ENCODE measurements at regions not wholly inside any gene's neighbourhood (a gene's known extent, or its start where the extent isn't known, plus 50 kb on each side); places are given as distances from the start of the nearest gene placed in this dataset.
"Not testable (repeated sequence)": the region's sequence is repeated elsewhere in the genome, so short reads cannot be mapped to it uniquely, and the experiment has no call there.

- H3K4me3 Mint-ChIP-seq, result no peak overlapping the region
- no peak overlapping the region for H3K27ac Mint-ChIP-seq
- H3K4me1 Mint-ChIP-seq, result no peaks in the 10 kb centered on the region
- no peak for TF ChIP-seq CTCF (IDR thresholded peaks at IDR 0.05; ENCODE audit: unreplicated experiment)
- no peaks in the 10 kb centered on the region for H3K9me3 Mint-ChIP-seq
- no peak for DNase-seq (ENCODE audit: low spot score in 2 of 2, unreplicated experiment in 2 of 2)
- no peaks in the 10 kb centered on the region for H3K36me3 Mint-ChIP-seq
- no peaks in the 10 kb centered on the region for H3K27me3 Mint-ChIP-seq (ENCODE audit: low read depth)
These were observed 405.5 kb upstream of the NR3C2 start for GRCh38 chr4:148847544-148848255.

DNA sequence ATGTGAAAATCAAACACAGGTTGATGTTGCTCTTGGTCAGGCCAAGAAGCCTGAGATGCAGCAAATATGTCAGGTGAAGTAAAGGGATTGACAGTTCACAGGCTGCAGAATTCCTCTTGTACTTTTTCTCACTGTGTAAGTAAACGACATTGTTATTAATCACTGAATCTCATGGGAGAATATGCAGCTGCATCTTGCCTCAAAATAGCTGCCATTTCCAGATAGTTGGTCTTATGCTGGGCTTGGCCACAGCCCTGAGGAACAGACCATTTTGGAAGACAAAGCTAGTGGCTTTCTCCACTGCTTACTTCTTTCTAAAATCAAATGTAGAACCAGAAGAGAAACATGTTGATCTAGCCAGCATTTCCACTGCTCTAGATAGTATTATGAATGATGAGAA is 403.4 kb upstream of the NR3C2 start:
- Mint-ChIP-seq H3K27me3 (ENCODE audit: low read depth) (no peaks in the 10 kb centered on the region), H3K4me3 (no peak overlapping the region), H3K27ac (no peak overlapping the region), H3K4me1 (peaks cover 5% of the 10 kb centered on the region), H3K36me3 (no peaks in the 10 kb centered on the region), H3K9me3 (no peaks in the 10 kb centered on the region)
- no peak for DNase-seq (ENCODE audit: low spot score in 2 of 2, unreplicated experiment in 2 of 2)
- TF ChIP-seq CTCF (IDR thresholded peaks at IDR 0.05; ENCODE audit: unreplicated experiment), result no peak

GRCh38 chr4:148843625-148844024 is 401.4 kb upstream of the NR3C2 start:
- no peak overlapping the region for H3K4me3 Mint-ChIP-seq
- H3K9me3 Mint-ChIP-seq, result no peaks in the 10 kb centered on the region
- no peak for TF ChIP-seq CTCF (IDR thresholded peaks at IDR 0.05; ENCODE audit: unreplicated experiment)
- no peak for DNase-seq (ENCODE audit: low spot score in 2 of 2, unreplicated experiment in 2 of 2)
- peaks cover 5% of the 10 kb centered on the region for H3K4me1 Mint-ChIP-seq
- H3K36me3 Mint-ChIP-seq, result no peaks in the 10 kb centered on the region
- no peak overlapping the region for H3K27ac Mint-ChIP-seq
- peaks cover 2% of the 10 kb centered on the region for H3K27me3 Mint-ChIP-seq (ENCODE audit: low read depth)

GRCh38 chr4:148842843-148843242 is 400.6 kb upstream of the NR3C2 start:
- Mint-ChIP-seq H3K27ac (no peak overlapping the region), H3K4me1 (peaks cover 5% of the 10 kb centered on the region), H3K9me3 (no peaks in the 10 kb centered on the region), H3K27me3 (ENCODE audit: low read depth) (peaks cover 2% of the 10 kb centered on the region), H3K36me3 (no peaks in the 10 kb centered on the region), H3K4me3 (no peak overlapping the region)
- DNase-seq (ENCODE audit: low spot score in 2 of 2, unreplicated experiment in 2 of 2), result no peak
- no peak for TF ChIP-seq CTCF (IDR thresholded peaks at IDR 0.05; ENCODE audit: unreplicated experiment)

DNA sequence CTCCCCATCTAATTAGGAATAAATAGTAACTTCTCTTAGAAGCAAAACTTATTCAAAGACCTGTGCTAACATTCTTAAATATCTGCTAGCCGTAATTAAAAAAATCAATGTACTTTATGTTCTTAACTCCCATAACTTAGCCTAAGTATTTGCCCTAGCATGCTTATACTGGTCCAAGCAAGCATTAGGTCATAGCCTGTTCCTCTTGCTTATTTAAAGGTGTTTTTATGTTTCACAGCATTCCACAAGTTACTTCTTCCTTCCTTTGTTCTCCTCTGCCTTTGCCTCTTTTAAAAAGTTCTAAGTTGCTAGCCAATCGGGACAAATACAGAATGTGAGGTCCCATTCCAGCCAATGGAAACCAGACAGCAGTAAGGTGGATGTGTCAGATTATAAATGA is 395.4 kb upstream of the NR3C2 start:
- not testable (repeated sequence) for H3K4me3 Mint-ChIP-seq; H3K27ac Mint-ChIP-seq; H3K27me3 Mint-ChIP-seq (ENCODE audit: low read depth); DNase-seq (ENCODE audit: low spot score in 2 of 2, unreplicated experiment in 2 of 2); H3K36me3 Mint-ChIP-seq; H3K9me3 Mint-ChIP-seq
- peaks cover 26% of the 10 kb centered on the region for H3K4me1 Mint-ChIP-seq

GRCh38 chr4:148834804-148835631 is 392.8 kb upstream of the NR3C2 start:
- peaks cover 2% of the 10 kb centered on the region for H3K27me3 Mint-ChIP-seq (ENCODE audit: low read depth)
- peaks cover 2% of the 10 kb centered on the region for H3K9me3 Mint-ChIP-seq
- TF ChIP-seq CTCF (IDR thresholded peaks at IDR 0.05; ENCODE audit: unreplicated experiment), result no peak
- no peak overlapping the region for H3K4me3 Mint-ChIP-seq
- peaks cover 21% of the 10 kb centered on the region for H3K4me1 Mint-ChIP-seq
- peak overlapping the region; percentile 19 for H3K27ac Mint-ChIP-seq
- peak; percentile 21 to 51 for DNase-seq (ENCODE audit: low spot score in 2 of 2, unreplicated experiment in 2 of 2)
- H3K36me3 Mint-ChIP-seq, result no peaks in the 10 kb centered on the region

Data from mesothelial cell of epicardium (in vitro differentiated cells).